ENCODE measurements at regions not wholly inside any gene's neighbourhood (a gene's known extent, or its start where the extent isn't known, plus 50 kb on each side); places are given as distances from the start of the nearest gene placed in this dataset.

- Histone ChIP-seq H3K27ac (replicated peaks) (no peak overlapping the region), H3K4me3 (replicated peaks; ENCODE audit: insufficient read depth, low read length) (no peak overlapping the region), H3K27me3 (ENCODE audit: insufficient read depth, poor library complexity, severe bottlenecking) (no peaks in the 10 kb centered on the region)
- DNase-seq (ENCODE audit: low read depth in 1 of 2, low spot score in 1 of 2): peak; percentile 24 to 79
- TF ChIP-seq POLR2AphosphoS5 (IDR thresholded peaks at IDR 0.05; ENCODE audit: low read depth): no peak
- TF ChIP-seq CTCF (IDR thresholded peaks at IDR 0.05; ENCODE audit: insufficient read depth, low read length): no peak
- no peak for TF ChIP-seq GABPA (IDR thresholded peaks at IDR 0.05; ENCODE audit: low read depth)
- no peak for TF ChIP-seq REST (IDR thresholded peaks at IDR 0.05; ENCODE audit: insufficient replicate concordance, low read depth)
- TF ChIP-seq SPI1 (IDR thresholded peaks at IDR 0.05; ENCODE audit: borderline replicate concordance, low read depth): no peak
Observed at GRCh38 chr13:90867336-90867683, 480.2 kb upstream of the MIR17HG start.

GRCh38 chr13:90868321-90868920, 479.1 kb upstream of the MIR17HG start:
- no peak for DNase-seq (ENCODE audit: low read depth in 1 of 2, low spot score in 1 of 2)
- TF ChIP-seq CTCF (IDR thresholded peaks at IDR 0.05; ENCODE audit: insufficient read depth, low read length): peak; percentile 33
- TF ChIP-seq SPI1 (IDR thresholded peaks at IDR 0.05; ENCODE audit: borderline replicate concordance, low read depth): no peak
- no peaks in the 10 kb centered on the region for H3K27me3 ChIP-seq (ENCODE audit: insufficient read depth, poor library complexity, severe bottlenecking)
- H3K27ac ChIP-seq (replicated peaks): no peak overlapping the region
- no peak overlapping the region for H3K4me3 ChIP-seq (replicated peaks; ENCODE audit: insufficient read depth, low read length)

- Histone ChIP-seq H3K27me3 (ENCODE audit: insufficient read depth, poor library complexity, severe bottlenecking) (no peaks in the 10 kb centered on the region), H3K27ac (replicated peaks) (no peak overlapping the region), H3K4me3 (replicated peaks; ENCODE audit: insufficient read depth, low read length) (no peak overlapping the region)
- DNase-seq (ENCODE audit: low read depth in 1 of 2, low spot score in 1 of 2): no peak
- TF ChIP-seq POLR2AphosphoS5 (IDR thresholded peaks at IDR 0.05; ENCODE audit: low read depth) (no peak), REST (IDR thresholded peaks at IDR 0.05; ENCODE audit: insufficient replicate concordance, low read depth) (no peak), CTCF (IDR thresholded peaks at IDR 0.05; ENCODE audit: insufficient read depth, low read length) (no peak), SPI1 (IDR thresholded peaks at IDR 0.05; ENCODE audit: borderline replicate concordance, low read depth) (no peak), GABPA (IDR thresholded peaks at IDR 0.05; ENCODE audit: low read depth) (no peak)
Observed at GRCh38 chr13:90869580-90869979, 477.9 kb upstream of the MIR17HG start.

- no peaks in the 10 kb centered on the region for H3K27me3 ChIP-seq (ENCODE audit: insufficient read depth, poor library complexity, severe bottlenecking)
Observed at GRCh38 chr13:90872491-90873025, 474.9 kb upstream of the MIR17HG start.

More at GRCh38 chr13:90872491-90873025, 474.9 kb upstream of the MIR17HG start:
- TF ChIP-seq POLR2AphosphoS5 (IDR thresholded peaks at IDR 0.05; ENCODE audit: low read depth) (no peak), GABPA (IDR thresholded peaks at IDR 0.05; ENCODE audit: low read depth) (no peak), REST (IDR thresholded peaks at IDR 0.05; ENCODE audit: insufficient replicate concordance, low read depth) (no peak), SPI1 (IDR thresholded peaks at IDR 0.05; ENCODE audit: borderline replicate concordance, low read depth) (no peak), CTCF (IDR thresholded peaks at IDR 0.05; ENCODE audit: insufficient read depth, low read length) (no peak)
- no peak overlapping the region for H3K4me3 ChIP-seq (replicated peaks; ENCODE audit: insufficient read depth, low read length)
- H3K27ac ChIP-seq (replicated peaks): no peak overlapping the region
- no peak for DNase-seq (ENCODE audit: low read depth in 1 of 2, low spot score in 1 of 2)
